Astrocyte (in vitro differentiated cells and primary cell): ENCODE measurements at regions not wholly inside any gene's neighbourhood (a gene's known extent, or its start where the extent isn't known, plus 50 kb on each side); places are given as distances from the start of the nearest gene placed in this dataset.
A peak's percentile ranks its signal among the peaks of the same experiment; 100 is the strongest.

Experiments used
- DNase-seq: peaks from one replicate; pipeline ENCODE4 v3.0.0-alpha.2; 2010; ENCODE audit warnings: low read depth
- FAIRE-seq: peaks from 2 replicates; lab custom pipeline; 2011; peaks lifted over from hg19 to GRCh38; lab: Jason Lieb, UNC
- H2AFZ ChIP-seq: 2 replicates; pipeline ENCODE4 v1.6.0; 2012; ENCODE audit warnings: low read depth, low read length, inconsistent platforms
- H3K27ac ChIP-seq: 2 replicates; pipeline ENCODE4 v1.5.1; 2011; ENCODE audit warnings: low read depth, low read length, inconsistent platforms
- H3K27me3 ChIP-seq: 2 replicates; pipeline ENCODE4 v1.6.0; 2011; ENCODE audit warnings: low read length, inconsistent platforms; ENCODE audit not compliant: insufficient read depth
- H3K36me3 ChIP-seq: 2 replicates; pipeline ENCODE4 v1.5.1; 2011; ENCODE audit warnings: low read length, inconsistent platforms; ENCODE audit not compliant: insufficient read depth
- H3K4me1 ChIP-seq: 2 replicates; pipeline ENCODE4 v1.5.1; 2011; ENCODE audit warnings: low read length, inconsistent platforms; ENCODE audit not compliant: insufficient read depth
- H3K4me2 ChIP-seq: 2 replicates; pipeline ENCODE4 v1.6.0; 2012; ENCODE audit warnings: low read length, inconsistent platforms
- H3K4me3 ChIP-seq: 2 replicates; pipeline ENCODE4 v1.5.1; 2011; ENCODE audit warnings: low read depth, mild to moderate bottlenecking, low read length, inconsistent platforms; ENCODE audit not compliant: insufficient read depth
- H3K79me2 ChIP-seq: 2 replicates; pipeline ENCODE4 v1.6.0; 2012; ENCODE audit warnings: mild to moderate bottlenecking, low read length, inconsistent platforms; ENCODE audit not compliant: insufficient read depth
- H3K9ac ChIP-seq: 2 replicates; pipeline ENCODE4 v1.6.0; 2012; ENCODE audit warnings: mild to moderate bottlenecking, low read length, inconsistent platforms
- H3K9me3 ChIP-seq: 2 replicates; pipeline ENCODE4 v1.5.1; 2012; ENCODE audit warnings: low read depth, mild to moderate bottlenecking, low read length, inconsistent platforms; ENCODE audit not compliant: insufficient read depth
- H4K20me1 ChIP-seq: 2 replicates; pipeline ENCODE4 v1.6.0; 2012; ENCODE audit warnings: low read length, inconsistent platforms; ENCODE audit not compliant: insufficient read depth
- H3K27ac Mint-ChIP-seq: one replicate; pipeline ENCODE4 v1.8.0; 2021; ENCODE audit warnings: mild to moderate bottlenecking, mixed read lengths; ENCODE audit not compliant: unreplicated experiment
- H3K27me3 Mint-ChIP-seq: one replicate; pipeline ENCODE4 v1.8.0; 2021; ENCODE audit warnings: low read depth, mixed read lengths; ENCODE audit not compliant: unreplicated experiment
- H3K36me3 Mint-ChIP-seq: one replicate; pipeline ENCODE4 v1.8.0; 2021; ENCODE audit warnings: low read depth, mixed read lengths; ENCODE audit not compliant: unreplicated experiment
- H3K4me1 Mint-ChIP-seq: one replicate; pipeline ENCODE4 v1.8.0; 2021; ENCODE audit warnings: low read depth, mixed read lengths; ENCODE audit not compliant: unreplicated experiment
- H3K4me3 Mint-ChIP-seq: one replicate; pipeline ENCODE4 v1.8.0; 2021; ENCODE audit warnings: mild to moderate bottlenecking, moderate library complexity, mixed read lengths; ENCODE audit not compliant: unreplicated experiment
- H3K9me3 Mint-ChIP-seq: one replicate; pipeline ENCODE4 v1.8.0; 2021; ENCODE audit warnings: mild to moderate bottlenecking, mixed read lengths; ENCODE audit not compliant: unreplicated experiment
- CTCF ChIP-seq: IDR thresholded peaks from 2 replicates; pipeline ENCODE4 v1.5.1; 2011; ENCODE audit warnings: low read depth, mild to moderate bottlenecking, inconsistent platforms, low read length, moderate library complexity; ENCODE audit not compliant: insufficient read depth
- EZH2 ChIP-seq: IDR thresholded peaks from 2 replicates; pipeline ENCODE4 v1.6.1; 2012; ENCODE audit warnings: mild to moderate bottlenecking, low read length, inconsistent platforms; ENCODE audit not compliant: insufficient read depth

GRCh38 chrX:103446665-103447302, 70.4 kb downstream of the BEX3 start:
- FAIRE-seq (peak; percentile 55), DNase-seq (peak; percentile 36)
- Histone ChIP-seq H3K27me3 (no peaks in the 10 kb centered on the region), H3K4me2 (peak overlapping the region; percentile 37), H4K20me1 (no peaks in the 10 kb centered on the region), H3K79me2 (no peaks in the 10 kb centered on the region), H3K9ac (no peak overlapping the region), H2AFZ (no peak overlapping the region), H3K4me1 (peaks cover 12% of the 10 kb centered on the region), H3K4me3 (no peak overlapping the region), H3K27ac (peak overlapping the region; percentile 3), H3K36me3 (no peaks in the 10 kb centered on the region), H3K9me3 (no peaks in the 10 kb centered on the region)
- Mint-ChIP-seq H3K9me3 (peaks cover 2% of the 10 kb centered on the region), H3K36me3 (no peaks in the 10 kb centered on the region), H3K27me3 (no peaks in the 10 kb centered on the region), H3K4me3 (no peak overlapping the region), H3K27ac (peak overlapping the region; percentile 53), H3K4me1 (peaks cover 11% of the 10 kb centered on the region)
- no peak for TF ChIP-seq CTCF
- TF ChIP-seq EZH2 = no peak
